A172 (cell line): ENCODE measurements at regions not wholly inside any gene's neighbourhood (a gene's known extent, or its start where the extent isn't known, plus 50 kb on each side); places are given as distances from the start of the nearest gene placed in this dataset.

Experiments used
- DNase-seq: peaks from one replicate; pipeline ENCODE4 v3.0.0-alpha.2; 2015; ENCODE audit warnings: low spot score

DNA sequence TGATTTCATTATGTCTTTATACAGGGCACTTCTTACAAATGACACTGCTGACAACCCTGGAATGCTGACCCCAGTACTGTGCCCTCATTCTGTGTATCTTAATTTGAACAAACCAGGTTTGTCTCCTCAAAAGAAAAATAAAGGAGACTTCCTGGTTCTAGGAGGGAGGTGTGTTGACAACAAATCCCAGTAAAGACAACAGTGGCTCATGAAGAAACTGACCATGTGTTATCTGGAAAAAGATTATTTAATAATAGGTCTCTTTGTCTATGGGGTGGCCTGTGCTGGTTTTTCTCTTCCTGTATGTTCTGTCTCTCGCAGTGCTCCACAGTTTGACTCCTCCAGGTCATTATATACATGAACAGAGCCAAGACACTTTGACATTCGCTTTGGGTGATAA, 454.6 kb downstream of the LMO4 start:
- no peak for DNase-seq

DNA sequence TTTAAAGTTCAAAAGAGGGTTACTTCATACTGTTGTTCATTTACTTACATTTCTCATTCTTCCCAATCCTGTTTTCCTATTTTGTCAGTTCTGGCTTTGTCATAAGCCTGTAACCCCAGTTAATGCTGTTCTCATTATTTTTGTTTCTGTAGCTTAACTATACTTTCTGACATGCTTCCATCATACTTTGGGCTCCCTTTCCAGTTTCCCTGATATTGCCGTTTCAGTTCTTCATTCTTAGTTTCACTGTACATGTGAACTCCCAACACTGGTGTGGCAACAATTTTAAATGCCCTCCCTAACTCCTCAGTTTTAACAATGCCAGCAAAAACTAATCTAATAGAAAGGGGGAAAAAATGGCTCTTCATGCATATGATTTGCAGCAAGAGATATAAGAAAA, 456.7 kb downstream of the LMO4 start:
- DNase-seq, result no peak

DNA sequence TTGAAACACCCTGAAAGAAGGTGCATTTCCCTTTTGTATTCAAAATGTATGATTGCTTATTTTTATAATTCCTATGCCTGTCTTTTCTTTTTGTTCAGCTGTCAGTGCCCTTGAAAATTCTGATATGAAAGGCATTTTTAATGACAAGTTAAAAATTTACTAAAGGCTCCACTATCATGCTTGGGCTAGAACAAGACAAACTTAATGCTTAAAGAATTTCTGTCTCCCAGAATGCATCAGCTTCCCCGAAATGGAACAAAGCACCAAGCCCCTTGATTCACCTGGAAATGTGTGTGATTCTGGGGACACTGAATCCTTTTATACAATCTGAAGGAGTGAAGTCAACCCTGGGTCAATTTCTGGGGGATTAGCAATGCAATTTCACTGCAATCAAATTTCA, 457.5 kb downstream of the LMO4 start:
- no peak for DNase-seq

DNA sequence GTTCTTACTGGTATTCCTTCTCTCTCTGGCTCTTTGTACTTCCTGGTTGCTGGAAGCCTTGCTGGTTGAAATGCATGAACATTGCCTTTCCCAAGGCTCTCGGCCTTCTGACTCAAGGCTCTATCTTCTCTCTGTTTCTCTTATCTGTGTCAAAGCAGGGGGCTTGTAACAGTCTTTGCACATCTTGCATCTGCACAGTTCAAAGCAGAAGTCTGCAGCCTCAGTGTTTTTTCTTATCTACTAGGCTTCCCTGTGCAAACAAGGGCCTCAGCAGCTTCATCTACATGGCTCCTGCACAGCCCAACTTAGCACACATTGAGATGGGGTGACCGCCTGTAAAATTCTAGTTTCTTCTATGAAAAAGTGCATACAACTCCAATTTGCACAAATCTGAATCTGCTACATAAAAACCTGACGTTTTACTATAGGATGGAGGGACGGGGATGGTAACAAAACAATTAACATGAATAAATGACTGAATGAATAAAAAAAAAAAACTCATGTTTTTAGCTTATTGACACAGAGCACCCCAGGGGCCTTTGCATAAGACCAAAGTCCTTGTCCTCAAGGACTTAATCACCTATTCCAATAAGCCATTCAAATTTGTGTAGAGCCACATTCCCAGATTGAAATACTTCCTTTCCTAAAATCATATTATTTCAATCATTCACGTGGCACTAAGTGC, 458.3 kb downstream of the LMO4 start:
- no peak for DNase-seq

DNA sequence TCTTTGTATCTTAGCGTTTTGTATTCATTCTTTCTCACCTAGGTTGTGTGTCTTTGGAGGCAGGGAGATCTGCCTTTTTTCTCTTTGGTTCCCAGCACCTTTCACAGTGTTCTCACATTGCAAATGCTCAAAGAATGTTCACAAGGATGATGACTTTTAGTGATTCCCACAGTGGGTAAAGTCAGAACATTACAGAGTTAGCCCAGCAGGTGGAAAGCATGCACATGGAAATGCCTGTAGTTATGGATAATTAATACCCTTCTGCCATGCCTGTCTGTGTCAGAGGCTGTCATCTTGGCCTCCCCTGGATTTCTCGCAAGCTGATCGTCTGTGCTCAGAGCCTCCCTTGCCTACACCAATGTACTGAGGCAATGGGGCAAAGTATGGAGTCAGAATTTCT, 458.9 kb downstream of the LMO4 start:
- peak; percentile 15 for DNase-seq

DNA sequence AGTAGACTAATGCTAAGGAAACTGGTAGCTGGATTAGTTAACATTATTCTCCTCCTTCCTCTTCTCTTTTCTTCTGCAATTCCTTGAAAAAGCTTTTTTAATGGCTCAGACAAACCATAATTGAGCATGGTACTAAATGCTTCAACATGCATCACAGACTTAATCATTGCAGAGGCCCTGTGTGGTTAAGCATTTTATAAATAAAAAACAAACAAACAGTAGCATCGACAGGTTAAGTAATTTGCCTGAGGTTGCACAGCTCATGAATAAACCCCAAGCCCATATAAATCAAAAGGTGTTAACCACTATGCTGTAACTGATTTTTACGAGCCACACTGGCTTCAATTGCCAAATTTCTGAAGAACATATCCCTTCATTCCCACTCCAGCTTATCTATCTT, 462.1 kb downstream of the LMO4 start:
- DNase-seq, result no peak

DNA sequence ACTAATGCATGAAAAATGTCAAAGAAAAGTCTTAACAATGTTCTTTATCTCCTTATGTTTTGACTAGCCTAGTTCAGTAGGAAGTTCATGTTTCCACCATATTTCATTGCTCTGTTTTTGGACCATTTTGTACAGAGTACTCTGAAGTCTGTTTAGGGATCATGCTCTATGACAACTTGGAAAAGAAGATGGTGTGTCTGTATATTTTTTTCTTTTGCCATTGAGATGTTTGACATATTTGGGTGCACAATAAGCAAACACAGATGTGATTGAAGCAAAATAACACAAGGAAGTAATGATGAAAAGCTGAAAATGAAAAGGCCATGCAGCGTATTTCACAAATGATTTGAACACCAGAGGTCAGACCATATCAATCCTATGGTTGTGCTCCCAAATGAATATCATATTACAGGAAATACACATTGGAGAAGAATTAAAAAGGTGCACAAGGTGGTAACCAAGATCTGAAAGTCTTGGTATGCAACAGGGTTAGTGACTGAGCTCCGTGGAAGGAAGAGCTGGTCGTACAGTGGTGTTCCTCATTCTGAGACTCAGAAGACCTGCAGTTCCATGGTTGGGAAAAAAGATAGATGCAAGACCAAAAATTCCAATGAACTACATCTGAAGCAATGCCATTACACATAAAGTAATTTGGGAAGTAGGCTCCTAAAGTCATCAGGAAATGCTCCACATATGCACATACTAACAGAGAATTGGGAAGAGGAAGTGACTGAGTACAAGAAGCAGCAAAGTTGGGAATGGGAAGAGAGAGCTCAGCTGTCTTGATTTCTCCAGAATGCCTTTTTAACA, 463.5 kb downstream of the LMO4 start:
- DNase-seq, result no peak

DNA sequence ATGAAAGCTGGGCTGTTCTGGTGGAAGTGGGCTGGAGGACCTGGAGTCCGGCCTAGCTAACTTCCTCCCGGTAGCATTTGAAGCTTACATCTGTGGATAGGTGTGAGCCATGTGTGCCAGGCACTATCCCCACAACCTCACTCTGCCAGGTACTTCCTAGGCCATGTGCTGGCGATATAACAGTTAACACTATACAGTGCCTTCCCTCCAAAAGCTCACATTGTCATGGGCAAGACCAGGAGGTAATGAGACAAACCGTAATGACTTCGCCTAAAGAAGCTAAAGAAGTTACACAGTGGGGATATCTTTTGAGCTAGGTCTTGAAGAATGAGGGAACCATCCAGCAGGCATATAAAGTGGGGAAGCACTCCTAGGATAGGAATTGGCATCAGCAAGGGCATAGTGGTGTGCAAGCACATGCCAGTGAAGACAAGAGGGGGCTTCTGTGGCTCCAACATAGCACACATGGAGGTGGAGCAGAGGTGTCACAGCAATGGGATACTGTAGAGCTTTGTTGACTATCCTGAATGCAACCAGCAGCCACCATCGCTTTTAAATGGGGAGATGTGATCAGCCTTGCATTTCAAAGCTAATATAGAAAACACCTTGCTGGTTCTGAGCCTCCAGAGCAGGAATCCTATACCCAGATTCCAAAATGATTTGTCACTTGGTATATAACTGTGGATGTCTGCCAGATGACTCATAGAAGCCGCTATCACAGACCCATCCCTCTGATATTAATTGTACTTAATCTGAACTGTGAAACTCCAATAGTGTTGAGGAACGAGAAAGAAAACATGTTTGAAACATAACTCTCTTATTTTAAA, 466.3 kb downstream of the LMO4 start:
- peak; percentile 75 for DNase-seq

DNA sequence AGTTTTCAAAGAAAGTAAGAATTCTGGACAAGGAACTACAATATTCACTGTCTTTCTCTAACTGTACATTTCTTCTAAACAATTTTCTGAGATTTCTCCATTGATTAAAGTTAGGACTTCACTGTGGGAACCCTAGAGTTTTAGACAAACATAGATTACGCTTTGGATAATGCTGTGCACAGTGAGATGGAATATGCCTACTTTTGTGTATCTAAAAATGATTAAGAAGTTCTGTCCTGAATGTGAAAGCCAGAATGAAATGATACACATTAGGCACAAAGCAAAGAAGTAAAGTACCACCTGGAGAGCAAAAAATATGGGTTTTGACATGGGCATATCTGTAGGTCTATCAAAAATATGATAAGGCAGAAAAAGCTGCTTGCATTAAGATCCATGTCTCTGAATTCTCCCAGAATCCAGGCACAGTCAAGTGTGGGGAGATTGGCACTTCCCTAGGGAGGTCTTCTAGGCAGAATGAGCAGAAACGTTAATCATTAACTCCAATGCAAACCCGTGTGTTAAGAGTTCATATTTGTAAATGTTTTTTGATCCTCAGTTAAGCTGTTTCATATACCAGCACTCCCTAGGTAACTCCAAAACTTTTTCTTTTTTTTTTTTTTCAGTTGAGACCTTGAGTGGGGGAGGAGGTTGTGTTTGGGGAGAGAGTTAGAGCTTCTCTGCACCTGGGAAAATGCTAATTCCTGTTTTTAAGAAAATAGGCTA, 467.1 kb downstream of the LMO4 start:
- no peak for DNase-seq

DNA sequence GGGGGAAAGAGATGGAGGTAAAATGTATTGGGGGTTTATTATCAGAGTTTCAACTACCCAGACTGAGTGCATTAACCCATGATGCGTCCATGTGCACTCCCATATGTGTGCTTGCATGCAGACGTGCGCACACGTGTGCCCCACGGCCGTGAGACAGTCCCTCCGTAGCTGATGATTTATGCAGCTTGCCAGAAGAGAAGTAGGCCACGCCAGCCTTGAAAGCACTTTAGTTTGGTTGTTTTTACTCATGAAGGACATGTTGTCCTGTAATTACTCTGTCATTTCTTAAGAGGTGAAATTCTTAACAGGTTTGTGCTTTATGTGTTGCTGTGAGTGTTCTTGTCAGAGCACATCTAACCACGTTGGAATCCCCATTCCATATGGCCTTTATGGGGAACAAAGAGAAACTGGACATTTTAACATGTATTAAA, 467.8 kb downstream of the LMO4 start:
- DNase-seq, result no peak

DNA sequence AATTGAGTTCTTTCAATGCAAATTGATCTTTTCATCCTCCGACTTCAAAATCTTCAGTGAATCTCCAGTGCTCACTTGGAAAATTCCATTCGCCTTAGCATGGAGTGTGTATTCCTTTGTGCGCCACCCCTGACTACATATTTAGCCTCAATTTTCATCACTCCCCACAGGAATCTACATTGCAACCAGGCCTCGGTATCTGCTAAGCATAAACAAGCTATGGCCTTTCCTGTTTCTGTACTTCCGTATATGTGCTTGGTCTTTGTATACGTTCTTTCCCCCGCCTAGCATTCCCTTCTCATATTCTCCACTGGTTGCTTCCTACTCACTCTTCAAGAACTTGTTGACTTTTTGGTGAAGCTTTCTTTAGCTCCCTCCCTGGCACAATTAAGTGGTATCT, 470.8 kb downstream of the LMO4 start:
- no peak for DNase-seq

DNA sequence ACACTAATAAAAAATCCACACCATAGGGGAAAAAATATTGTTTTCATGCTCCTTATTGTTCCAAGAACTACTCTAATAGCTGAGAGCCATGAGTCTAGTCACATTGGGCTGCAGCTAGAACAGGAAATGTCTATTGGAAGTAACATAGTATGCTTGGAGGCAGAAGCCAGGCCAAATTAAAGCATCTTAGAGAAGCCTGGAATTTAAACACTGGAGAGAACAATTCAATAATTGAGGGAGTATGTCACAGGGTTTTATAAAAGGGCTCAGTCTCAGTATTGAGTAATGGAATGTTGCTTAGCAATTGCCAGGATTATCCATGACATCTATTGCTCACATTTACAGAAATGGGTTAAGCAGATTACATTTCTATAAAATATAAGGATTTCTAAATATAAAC, 471.3 kb downstream of the LMO4 start:
- no peak for DNase-seq

DNA sequence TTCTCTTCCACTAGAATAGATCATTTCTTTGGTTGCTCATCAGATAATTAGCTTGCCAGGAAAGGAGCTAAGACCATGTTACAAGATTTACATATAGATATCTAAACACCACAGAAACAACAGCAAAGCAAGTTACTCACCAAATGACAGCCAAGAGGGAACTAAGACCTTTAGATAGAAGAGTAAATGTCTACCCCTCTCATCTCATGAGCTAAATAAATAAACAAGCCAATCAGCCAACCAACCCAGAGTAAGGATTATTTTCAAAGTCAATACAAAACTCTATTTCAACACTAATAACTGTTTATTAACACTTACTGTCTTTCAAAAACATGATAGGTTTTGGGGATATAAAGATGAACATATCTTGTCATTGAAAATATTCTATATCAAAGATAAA, 474.7 kb downstream of the LMO4 start:
- no peak for DNase-seq

DNA sequence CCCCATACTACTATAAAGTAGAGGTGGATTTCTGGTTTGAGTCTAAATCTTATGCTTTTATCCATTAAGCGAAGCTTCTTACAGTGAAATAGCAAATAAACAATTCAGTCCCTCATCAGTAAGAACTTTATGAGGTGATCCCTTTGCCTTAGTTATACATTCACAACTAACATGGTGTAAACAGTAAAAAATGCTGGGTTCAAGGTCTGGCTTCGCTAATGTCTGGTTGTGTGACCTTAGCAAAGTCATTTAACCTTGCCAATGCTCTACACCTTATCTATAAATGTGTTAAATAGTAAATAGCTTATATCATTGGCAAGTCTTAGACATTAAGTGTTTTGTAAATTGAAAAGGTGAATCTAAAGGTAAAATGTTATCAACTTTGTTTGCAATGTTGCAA, 475.4 kb downstream of the LMO4 start:
- DNase-seq, result no peak

DNA sequence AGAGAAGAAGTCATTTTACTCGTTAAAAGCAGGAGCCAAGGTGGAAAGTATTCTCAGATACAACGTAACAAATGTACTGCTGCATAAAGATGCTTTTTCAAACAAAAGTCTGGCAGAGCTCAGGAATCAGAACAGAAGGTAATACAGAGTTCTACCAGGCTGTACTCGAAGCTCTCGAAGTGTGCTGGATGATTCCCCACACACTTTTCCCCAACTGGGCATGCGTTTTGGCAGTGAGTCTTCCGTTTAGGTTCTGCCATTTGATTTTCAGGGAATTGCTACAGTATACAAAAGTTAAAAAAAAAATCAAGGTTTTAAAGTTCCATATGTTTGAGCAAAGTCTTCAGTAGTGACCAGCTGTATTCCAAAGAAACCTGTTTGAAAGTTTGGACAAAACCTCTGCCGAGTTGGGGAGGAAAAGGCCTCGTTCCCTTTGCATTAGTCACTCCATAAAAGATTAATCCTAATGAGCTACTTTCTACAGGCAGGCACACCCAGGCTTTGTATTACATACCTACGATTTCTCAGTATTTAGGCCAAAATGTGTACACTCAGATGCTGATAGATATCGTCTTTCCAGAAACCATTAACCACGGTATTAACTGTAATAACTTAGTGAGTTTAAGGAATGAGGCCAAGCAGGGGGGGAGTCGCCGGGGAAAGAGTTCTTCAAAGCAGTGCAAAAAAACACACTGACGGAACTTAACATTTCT, 477.1 kb downstream of the LMO4 start:
- peak; percentile 66 for DNase-seq

DNA sequence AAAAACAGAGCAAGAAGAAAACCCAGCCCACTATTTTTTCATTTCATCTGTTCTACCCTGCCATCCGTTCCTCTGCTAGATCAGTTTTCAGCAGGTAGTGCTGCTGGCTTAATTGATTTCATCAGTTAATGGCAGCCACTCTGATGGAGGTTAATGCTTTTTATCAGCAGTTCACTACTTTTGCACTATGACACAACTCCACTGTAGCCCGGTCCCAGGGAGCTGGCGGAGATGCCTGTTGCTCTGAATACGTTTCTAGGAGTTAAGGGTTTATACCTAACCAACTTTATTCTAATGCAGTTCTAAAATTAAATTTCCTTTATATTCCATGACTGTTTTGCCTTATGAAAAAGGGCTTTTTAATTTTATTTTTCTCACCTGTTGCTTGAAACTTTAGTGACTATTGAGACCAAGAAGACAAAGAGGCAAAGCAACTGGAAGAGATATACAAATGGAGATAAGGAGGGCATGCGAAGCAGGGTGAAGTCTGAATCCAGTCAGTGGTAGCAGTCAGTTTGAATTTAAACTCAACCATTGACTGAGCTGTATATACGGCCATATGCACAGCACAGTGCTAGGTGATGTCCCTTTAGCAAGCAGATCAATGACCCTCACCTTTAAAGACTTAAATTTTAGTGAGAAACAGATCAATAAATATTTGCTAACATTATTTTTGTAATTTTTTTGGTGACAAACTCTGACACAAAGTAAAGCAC, 477.9 kb downstream of the LMO4 start:
- DNase-seq, result no peak

DNA sequence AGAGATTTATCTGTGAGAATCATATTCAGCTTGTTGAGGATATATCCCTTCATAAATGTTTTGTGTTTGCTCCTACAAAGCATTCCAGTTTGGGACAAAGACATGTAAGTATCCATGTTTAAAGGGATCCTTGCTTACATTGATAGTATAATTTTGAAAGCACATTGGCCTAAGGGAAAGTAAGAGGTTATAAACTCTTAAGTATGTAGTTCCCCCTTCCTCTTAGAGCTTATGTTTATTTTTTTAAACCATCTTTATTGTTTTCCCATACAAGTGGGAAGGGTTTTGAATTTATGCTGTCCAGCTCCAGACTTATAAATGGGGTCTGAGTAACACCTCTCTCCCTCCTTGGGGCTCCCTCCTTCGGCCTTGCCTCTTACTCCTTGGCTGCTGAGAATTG, 481.5 kb downstream of the LMO4 start:
- no peak for DNase-seq

DNA sequence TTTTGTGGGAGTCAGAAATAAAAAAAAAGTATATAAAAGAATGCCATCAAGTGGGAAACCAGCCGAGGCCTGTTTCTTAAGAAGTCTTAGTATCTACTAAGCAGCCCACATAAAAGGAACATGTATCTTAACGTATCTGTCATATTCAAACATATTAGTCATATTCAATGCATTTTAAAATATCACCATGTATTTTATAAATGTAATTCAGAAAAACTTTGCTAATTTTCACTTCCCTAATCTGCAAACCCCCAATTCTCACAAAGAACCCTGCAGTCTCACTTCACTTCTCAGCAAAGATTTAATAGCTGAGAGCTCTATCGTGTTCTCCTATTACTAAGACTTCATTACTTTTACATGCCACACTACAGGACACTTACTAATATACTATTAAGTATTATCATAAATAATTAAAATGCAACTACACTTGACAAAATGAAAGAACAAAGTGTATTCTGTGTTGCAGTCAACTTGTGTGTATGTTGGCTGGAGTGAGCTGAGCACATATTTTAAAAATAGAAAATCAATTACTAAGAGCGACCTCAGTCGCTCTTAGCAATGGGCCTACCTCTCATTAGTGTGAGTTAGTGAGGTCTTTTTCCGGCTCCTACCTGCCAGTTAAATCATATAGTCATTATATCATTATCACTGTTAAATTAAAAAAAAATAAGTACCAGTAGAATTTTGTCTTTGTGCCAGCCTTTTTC, 484.3 kb downstream of the LMO4 start:
- DNase-seq, result no peak

DNA sequence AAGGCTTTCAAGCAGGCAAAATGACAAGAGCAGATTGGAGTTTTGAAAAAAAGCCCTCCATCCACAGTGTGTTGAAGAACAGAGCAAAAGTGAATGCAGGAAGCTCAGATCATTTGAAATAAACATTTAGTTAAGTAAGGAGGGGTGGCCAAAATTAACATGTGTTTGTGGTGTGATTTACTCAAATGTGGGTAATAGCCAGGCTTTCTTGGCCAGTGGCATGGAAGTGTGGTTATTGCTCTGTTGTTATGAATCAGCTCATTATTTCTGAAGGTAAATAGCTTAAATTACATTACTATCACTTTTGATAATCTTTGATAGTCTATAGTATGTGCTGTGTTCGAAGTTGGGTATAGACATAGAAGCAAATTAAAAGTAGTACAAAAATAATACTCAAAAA, 485.9 kb downstream of the LMO4 start:
- no peak for DNase-seq

DNA sequence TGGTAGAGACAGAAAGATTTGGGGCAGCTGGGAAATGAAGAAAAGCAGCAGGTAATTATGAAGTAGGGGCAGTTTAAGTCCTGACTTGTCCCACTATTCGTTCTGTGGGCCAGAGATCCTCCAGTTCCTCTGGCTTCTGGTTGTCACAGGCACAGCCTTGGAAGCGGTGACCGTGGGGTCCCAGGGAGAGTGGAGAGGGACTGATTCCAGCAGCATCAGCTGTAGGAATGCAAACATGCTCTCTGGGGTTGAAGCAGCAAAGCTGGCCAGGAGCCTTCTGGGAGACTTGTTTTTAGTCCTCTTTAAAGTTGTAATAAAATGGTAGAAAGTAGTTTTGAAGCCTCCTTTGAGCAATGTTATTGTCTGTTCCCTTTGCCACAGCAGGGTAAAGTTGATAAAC, 488.0 kb downstream of the LMO4 start:
- DNase-seq, result no peak
